Dendritic cell treated with granulocyte-macrophage colony-stimulating factor and Interleukin-4, amounts not matched to agents 40 ng/mL and 50 ng/mL, for 4 days (primary cell): ENCODE measurements at regions not wholly inside any gene's neighbourhood (a gene's known extent, or its start where the extent isn't known, plus 50 kb on each side); places are given as distances from the start of the nearest gene placed in this dataset.

Experiments
- H3K27ac Mint-ChIP-seq: one replicate; pipeline ENCODE4 v1.8.0; 2022; ENCODE audit warnings: mild to moderate bottlenecking, mixed read lengths
- H3K27me3 Mint-ChIP-seq: one replicate; pipeline ENCODE4 v1.8.0; 2022; ENCODE audit warnings: mild to moderate bottlenecking, mixed read lengths
- H3K36me3 Mint-ChIP-seq: one replicate; pipeline ENCODE4 v1.8.0; 2022; ENCODE audit warnings: low read depth, mixed read lengths
- H3K4me1 Mint-ChIP-seq: one replicate; pipeline ENCODE4 v1.8.0; 2022; ENCODE audit warnings: low read depth, mixed read lengths
- H3K4me3 Mint-ChIP-seq: one replicate; pipeline ENCODE4 v1.8.0; 2022; ENCODE audit warnings: mild to moderate bottlenecking, moderate library complexity, mixed read lengths
- H3K9me3 Mint-ChIP-seq: one replicate; pipeline ENCODE4 v1.8.0; 2022; ENCODE audit warnings: mixed read lengths
- intact Hi-C: fragments of 100-400 bp; cut with micrococcal nuclease; formaldehyde crosslinking; loops from one replicate; pipeline ENCODE4 v1.15.0; 2022

GRCh38 chr18:1173593-1173992, 268.9 kb downstream of the ADCYAP1 start:
- no peaks in the 10 kb centered on the region for H3K36me3 Mint-ChIP-seq
- H3K9me3 Mint-ChIP-seq = peaks cover 15% of the 10 kb centered on the region
- no peak overlapping the region for H3K4me3 Mint-ChIP-seq
- no peaks in the 10 kb centered on the region for H3K27me3 Mint-ChIP-seq
- intact Hi-C loops = no loop called here
- H3K4me1 Mint-ChIP-seq = no peaks in the 10 kb centered on the region
- H3K27ac Mint-ChIP-seq = no peak overlapping the region

GRCh38 chr18:1177232-1177631, 272.6 kb downstream of the ADCYAP1 start:
- Mint-ChIP-seq H3K27me3 (no peaks in the 10 kb centered on the region), H3K9me3 (peaks cover 39% of the 10 kb centered on the region), H3K27ac (no peak overlapping the region), H3K4me3 (no peak overlapping the region), H3K36me3 (no peaks in the 10 kb centered on the region), H3K4me1 (no peaks in the 10 kb centered on the region)
- intact Hi-C loops = no loop called here

- Mint-ChIP-seq H3K27me3 (no peaks in the 10 kb centered on the region), H3K4me3 (no peak overlapping the region), H3K36me3 (no peaks in the 10 kb centered on the region), H3K4me1 (no peaks in the 10 kb centered on the region), H3K27ac (no peak overlapping the region), H3K9me3 (peaks cover 37% of the 10 kb centered on the region)
- intact Hi-C loops = no loop called here
Observed at GRCh38 chr18:1191341-1191740, 286.7 kb downstream of the ADCYAP1 start.

DNA sequence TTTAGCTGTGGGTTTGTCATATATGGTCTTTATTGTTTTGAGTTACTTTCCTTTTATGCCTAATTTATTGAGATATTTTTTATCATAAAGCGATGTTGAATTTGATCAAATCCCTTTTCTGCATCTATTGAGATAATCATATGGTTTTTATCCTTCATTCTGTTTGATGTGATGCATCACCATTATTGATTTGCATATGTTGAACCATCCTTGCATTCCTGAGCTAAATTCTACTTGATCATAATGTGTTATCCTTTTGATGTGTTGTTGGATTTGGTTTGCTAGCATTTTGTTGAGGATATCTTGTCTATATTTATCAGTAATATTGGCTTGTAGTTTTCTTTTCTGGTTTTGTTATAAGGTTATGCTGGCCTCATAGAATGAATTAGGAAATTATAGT, 308.5 kb downstream of the ADCYAP1 start:
- Mint-ChIP-seq H3K27ac (no peak overlapping the region), H3K36me3 (no peaks in the 10 kb centered on the region), H3K4me1 (no peaks in the 10 kb centered on the region), H3K4me3 (no peak overlapping the region), H3K9me3 (peaks cover 63% of the 10 kb centered on the region), H3K27me3 (no peaks in the 10 kb centered on the region)
- intact Hi-C loops = no loop called here

DNA sequence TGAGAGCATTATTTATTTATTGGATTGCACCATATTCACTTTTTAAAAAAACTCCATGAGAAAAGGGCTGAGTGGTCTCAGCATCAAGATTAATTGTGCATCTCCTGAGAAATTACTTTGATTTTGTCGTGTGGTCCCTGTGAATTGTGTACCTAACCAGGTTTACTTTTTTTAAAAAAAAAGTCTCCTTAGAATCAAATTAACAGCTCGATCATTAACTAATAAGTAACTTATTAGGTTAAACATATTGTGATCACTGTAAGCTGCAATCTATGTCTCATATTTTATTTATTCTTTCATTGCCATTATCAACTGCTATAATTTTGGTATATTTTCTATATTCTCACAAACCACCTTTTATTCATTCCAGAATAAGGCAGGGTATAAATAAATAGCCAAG, 318.2 kb downstream of the ADCYAP1 start:
- Mint-ChIP-seq H3K4me3 (no peak overlapping the region), H3K4me1 (no peaks in the 10 kb centered on the region), H3K36me3 (no peaks in the 10 kb centered on the region), H3K9me3 (peaks cover 9% of the 10 kb centered on the region), H3K27me3 (no peaks in the 10 kb centered on the region), H3K27ac (no peak overlapping the region)
- intact Hi-C loops = no loop called here

GRCh38 chr18:1227025-1227424, 322.4 kb downstream of the ADCYAP1 start:
- Mint-ChIP-seq H3K27me3 (no peaks in the 10 kb centered on the region), H3K4me3 (no peak overlapping the region), H3K27ac (no peak overlapping the region), H3K9me3 (peaks cover 23% of the 10 kb centered on the region), H3K4me1 (no peaks in the 10 kb centered on the region), H3K36me3 (no peaks in the 10 kb centered on the region)
- intact Hi-C loops = no loop called here

DNA sequence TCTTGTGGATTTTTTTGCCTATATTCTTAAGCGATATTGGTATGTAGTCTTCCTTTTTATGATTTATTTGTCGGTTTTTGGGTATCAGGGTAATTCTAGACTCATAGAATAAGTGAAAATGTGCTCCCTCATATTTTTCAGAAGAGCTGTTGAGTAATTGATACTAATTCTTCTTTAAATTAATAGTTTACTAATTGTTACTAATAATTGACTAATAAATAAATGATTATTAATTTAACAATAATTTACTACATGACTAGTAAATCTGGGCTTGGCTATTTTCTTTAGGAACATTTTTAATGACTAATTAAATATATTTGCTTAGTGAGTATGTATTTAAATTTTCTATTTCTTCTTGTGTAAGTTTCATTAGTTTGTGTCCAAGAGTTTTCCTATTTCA, 325.0 kb downstream of the ADCYAP1 start:
- H3K36me3 Mint-ChIP-seq = no peaks in the 10 kb centered on the region
- H3K4me1 Mint-ChIP-seq = no peaks in the 10 kb centered on the region
- intact Hi-C loops = no loop called here
- no peaks in the 10 kb centered on the region for H3K27me3 Mint-ChIP-seq
- no peak overlapping the region for H3K27ac Mint-ChIP-seq
- no peak overlapping the region for H3K4me3 Mint-ChIP-seq
- peaks cover 42% of the 10 kb centered on the region for H3K9me3 Mint-ChIP-seq

- Mint-ChIP-seq H3K9me3 (peaks cover 70% of the 10 kb centered on the region), H3K4me1 (no peaks in the 10 kb centered on the region), H3K36me3 (no peaks in the 10 kb centered on the region), H3K27me3 (no peaks in the 10 kb centered on the region), H3K27ac (no peak overlapping the region), H3K4me3 (no peak overlapping the region)
- intact Hi-C loops = no loop called here
Observed at GRCh38 chr18:1232867-1233266, 328.2 kb downstream of the ADCYAP1 start.

DNA sequence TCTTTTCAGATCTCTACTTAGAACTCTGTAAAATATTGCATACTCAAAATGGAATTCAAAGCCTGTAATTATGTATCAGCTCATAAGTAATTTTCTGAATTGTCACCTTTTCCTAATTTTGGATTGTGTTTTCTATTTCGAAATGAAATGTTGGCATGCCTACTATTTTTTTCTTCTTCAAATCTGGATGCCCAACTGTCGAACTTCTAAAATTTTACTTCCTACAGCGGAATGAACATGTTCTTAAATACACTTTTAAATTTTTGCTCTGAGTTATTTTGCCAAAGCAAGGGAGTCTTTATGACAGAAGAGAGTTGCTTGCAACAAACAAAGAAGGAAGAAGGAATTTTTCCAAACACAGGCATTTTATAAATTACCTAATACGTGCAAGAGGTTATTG, 336.0 kb downstream of the ADCYAP1 start:
- H3K4me1 Mint-ChIP-seq = no peaks in the 10 kb centered on the region
- no peak overlapping the region for H3K27ac Mint-ChIP-seq
- no peak overlapping the region for H3K4me3 Mint-ChIP-seq
- H3K36me3 Mint-ChIP-seq = no peaks in the 10 kb centered on the region
- intact Hi-C loops = no loop called here
- H3K9me3 Mint-ChIP-seq = peaks cover 53% of the 10 kb centered on the region
- H3K27me3 Mint-ChIP-seq = no peaks in the 10 kb centered on the region

GRCh38 chr18:1244397-1245122, 339.9 kb downstream of the ADCYAP1 start:
- no peak overlapping the region for H3K4me3 Mint-ChIP-seq
- peaks cover 22% of the 10 kb centered on the region for H3K9me3 Mint-ChIP-seq
- H3K27me3 Mint-ChIP-seq = no peaks in the 10 kb centered on the region
- intact Hi-C loops = no loop called here
- no peaks in the 10 kb centered on the region for H3K4me1 Mint-ChIP-seq
- no peaks in the 10 kb centered on the region for H3K36me3 Mint-ChIP-seq
- H3K27ac Mint-ChIP-seq = no peak overlapping the region

GRCh38 chr18:1246827-1247226, 342.2 kb downstream of the ADCYAP1 start:
- Mint-ChIP-seq H3K27ac (no peak overlapping the region), H3K4me3 (no peak overlapping the region), H3K9me3 (peaks cover 14% of the 10 kb centered on the region), H3K27me3 (no peaks in the 10 kb centered on the region), H3K4me1 (no peaks in the 10 kb centered on the region), H3K36me3 (no peaks in the 10 kb centered on the region)
- intact Hi-C loops = no loop called here

- Mint-ChIP-seq H3K27ac (no peak overlapping the region), H3K4me1 (no peaks in the 10 kb centered on the region), H3K27me3 (no peaks in the 10 kb centered on the region), H3K4me3 (no peak overlapping the region), H3K36me3 (no peaks in the 10 kb centered on the region), H3K9me3 (peaks cover 23% of the 10 kb centered on the region)
- intact Hi-C loops = no loop called here
Observed at GRCh38 chr18:1252534-1252933, 347.9 kb downstream of the ADCYAP1 start.

- no peaks in the 10 kb centered on the region for H3K27me3 Mint-ChIP-seq
- no peak overlapping the region for H3K4me3 Mint-ChIP-seq
- intact Hi-C loops = no loop called here
- H3K36me3 Mint-ChIP-seq = no peaks in the 10 kb centered on the region
- peaks cover 27% of the 10 kb centered on the region for H3K9me3 Mint-ChIP-seq
- no peaks in the 10 kb centered on the region for H3K4me1 Mint-ChIP-seq
- H3K27ac Mint-ChIP-seq = no peak overlapping the region
Observed at GRCh38 chr18:1252936-1253335, 348.3 kb downstream of the ADCYAP1 start.

DNA sequence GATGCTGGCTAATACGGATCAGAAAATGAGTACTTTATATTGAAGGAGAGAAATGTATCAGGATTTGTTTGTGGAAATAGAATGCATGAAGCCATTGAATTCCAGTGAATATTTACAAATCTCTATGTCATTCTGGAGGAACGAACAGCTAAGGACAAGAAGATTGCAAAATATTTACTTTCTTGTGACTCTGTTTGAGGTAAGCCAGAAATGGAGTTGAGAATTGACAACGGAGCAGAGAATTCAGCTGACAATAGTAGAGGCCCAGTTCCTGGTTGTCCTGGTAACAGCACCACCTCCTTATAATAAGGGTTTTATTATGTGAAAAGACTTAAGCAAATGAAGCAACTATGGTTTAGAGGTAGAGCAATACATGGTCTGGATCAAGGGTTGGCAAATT, 349.2 kb downstream of the ADCYAP1 start:
- Mint-ChIP-seq H3K4me3 (no peak overlapping the region), H3K27ac (no peak overlapping the region), H3K36me3 (no peaks in the 10 kb centered on the region), H3K27me3 (no peaks in the 10 kb centered on the region), H3K9me3 (peaks cover 36% of the 10 kb centered on the region), H3K4me1 (no peaks in the 10 kb centered on the region)
- intact Hi-C loops = no loop called here

- no peaks in the 10 kb centered on the region for H3K27me3 Mint-ChIP-seq
- no peak overlapping the region for H3K4me3 Mint-ChIP-seq
- H3K27ac Mint-ChIP-seq = no peak overlapping the region
- H3K4me1 Mint-ChIP-seq = no peaks in the 10 kb centered on the region
- intact Hi-C loops = no loop called here
- H3K36me3 Mint-ChIP-seq = no peaks in the 10 kb centered on the region
- peaks cover 49% of the 10 kb centered on the region for H3K9me3 Mint-ChIP-seq
Observed at GRCh38 chr18:1261054-1261453, 356.4 kb downstream of the ADCYAP1 start.
